GM23338 (cell line): ENCODE measurements at regions not wholly inside any gene's neighbourhood (a gene's known extent, or its start where the extent isn't known, plus 50 kb on each side); places are given as distances from the start of the nearest gene placed in this dataset.
A peak's percentile ranks its signal among the peaks of the same experiment; 100 is the strongest.

Experiments used
- CTCF ChIP-seq, 2 experiments: fragments of 200-600 bp in 1 of 2; sonication (generic) in 1 of 2; conservative IDR thresholded peaks; 2 replicates each; pipeline versions ENCODE4 v1.5.1 to v1.6.1; 2016 to 2017; ENCODE audit warnings: antibody characterized with exemption in 2 of 2, low read depth in 2 of 2, mild to moderate bottlenecking in 2 of 2, moderate library complexity in 1 of 2
- ETS1 ChIP-seq: IDR thresholded peaks from 2 replicates; pipeline ENCODE4 v1.6.1; 2016; ENCODE audit warnings: antibody characterized with exemption
- EZH2 ChIP-seq: fragments of 200-600 bp; sonication (generic); IDR thresholded peaks from one replicate; pipeline ENCODE4 v1.8.0; 2017; ENCODE audit warnings: antibody characterized with exemption, mild to moderate bottlenecking, low read depth; ENCODE audit not compliant: unreplicated experiment
- EZH2phosphoT487 ChIP-seq: fragments of 200-600 bp; sonication (generic); IDR thresholded peaks from one replicate; pipeline ENCODE4 v1.8.1; 2018; ENCODE audit warnings: antibody characterized with exemption; ENCODE audit not compliant: unreplicated experiment
- JUNB ChIP-seq: IDR thresholded peaks from one replicate; pipeline ENCODE4 v1.6.1; 2016; ENCODE audit warnings: antibody characterized with exemption; ENCODE audit not compliant: unreplicated experiment
- NANOG ChIP-seq: IDR thresholded peaks from 2 replicates; pipeline ENCODE4 v1.6.1; 2016; ENCODE audit warnings: antibody characterized with exemption, borderline replicate concordance
- POLR2AphosphoS5 ChIP-seq: IDR thresholded peaks from 2 replicates; pipeline ENCODE4 v1.6.1; 2016; ENCODE audit warnings: antibody characterized with exemption, low read depth
- REST ChIP-seq: IDR thresholded peaks from one replicate; pipeline ENCODE4 v1.6.1; 2018; ENCODE audit warnings: antibody characterized with exemption; ENCODE audit not compliant: unreplicated experiment
- ZNF462 ChIP-seq: fragments of 250-450 bp; sonication (Bioruptor Pico); IDR thresholded peaks from 2 replicates; pipeline ENCODE4 v1.5.0; 2020; ENCODE audit warnings: mild to moderate bottlenecking, moderate library complexity

GRCh38 chr6:50602292-50602691 lies 111.0 kb upstream of the TFAP2D start:
- TF ChIP-seq REST: no peak
- TF ChIP-seq EZH2: no peak
- TF ChIP-seq EZH2phosphoT487: no peak
- peak; percentile 63 to 96 for TF ChIP-seq CTCF (conservative IDR thresholded peaks at IDR 0.05; ENCODE audit: low read depth in 2 of 2)
- no peak for TF ChIP-seq POLR2AphosphoS5
- TF ChIP-seq NANOG: no peak
- no peak for TF ChIP-seq JUNB
- TF ChIP-seq ETS1: no peak
- no peak for TF ChIP-seq ZNF462 (CRISPR knock-in tag)
